HG02759 (cell line): ENCODE measurements at regions not wholly inside any gene's neighbourhood (a gene's known extent, or its start where the extent isn't known, plus 50 kb on each side); places are given as distances from the start of the nearest gene placed in this dataset.

Source experiments
- ATAC-seq: cut with Tn5 transposase; IDR thresholded peaks from one replicate; pipeline ENCODE4 v1.9.1; 2021; ENCODE audit warnings: mild to moderate bottlenecking, moderate library complexity; ENCODE audit not compliant: unreplicated experiment

DNA sequence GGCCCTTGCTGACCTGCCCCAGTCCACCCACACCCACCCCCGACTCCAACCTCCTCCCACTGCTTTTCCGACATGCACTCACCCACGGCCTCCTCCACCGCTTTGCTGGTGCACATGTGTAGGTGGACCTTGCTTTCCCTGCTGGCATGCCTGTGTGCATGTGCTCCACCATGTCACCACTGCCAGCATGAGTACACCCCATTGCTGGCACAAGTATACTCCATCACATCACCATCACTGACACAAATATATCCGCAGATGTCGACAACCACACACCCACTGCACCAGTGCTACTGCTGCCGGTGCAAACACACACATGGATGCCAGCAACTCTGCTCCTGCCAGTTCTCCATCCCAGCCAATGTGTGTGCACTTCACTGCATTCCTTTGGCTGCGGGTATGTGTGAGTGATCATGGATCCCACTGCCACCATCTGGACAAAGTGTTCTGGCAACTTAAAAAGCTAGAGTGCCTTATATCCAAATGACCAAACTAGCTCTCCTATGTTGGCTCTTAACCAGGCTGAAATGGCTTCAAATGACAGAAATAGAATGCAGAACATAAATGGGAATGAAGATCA is 1072.3 kb downstream of the RAPGEF2 start:
- ATAC-seq, result no peak

DNA sequence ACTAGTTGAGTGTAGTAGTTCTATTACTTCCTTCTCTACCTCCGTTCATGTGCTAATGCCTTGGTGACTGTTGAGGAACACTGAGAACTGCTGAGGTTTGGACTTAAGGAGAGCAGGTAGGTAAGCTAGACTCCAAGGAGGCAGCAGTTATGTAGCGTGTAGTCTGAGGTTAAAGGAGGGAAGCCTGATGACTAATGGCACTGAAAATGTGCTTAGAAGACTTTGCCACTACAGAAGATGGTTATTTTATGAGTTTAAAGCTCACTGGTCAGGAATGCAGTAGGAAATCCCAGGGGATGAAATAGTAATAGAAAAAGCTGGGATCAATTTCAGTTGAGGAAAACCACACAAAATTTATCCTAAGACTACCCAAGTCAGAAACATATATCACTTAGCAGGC is 1077.3 kb downstream of the RAPGEF2 start:
- ATAC-seq, result no peak

DNA sequence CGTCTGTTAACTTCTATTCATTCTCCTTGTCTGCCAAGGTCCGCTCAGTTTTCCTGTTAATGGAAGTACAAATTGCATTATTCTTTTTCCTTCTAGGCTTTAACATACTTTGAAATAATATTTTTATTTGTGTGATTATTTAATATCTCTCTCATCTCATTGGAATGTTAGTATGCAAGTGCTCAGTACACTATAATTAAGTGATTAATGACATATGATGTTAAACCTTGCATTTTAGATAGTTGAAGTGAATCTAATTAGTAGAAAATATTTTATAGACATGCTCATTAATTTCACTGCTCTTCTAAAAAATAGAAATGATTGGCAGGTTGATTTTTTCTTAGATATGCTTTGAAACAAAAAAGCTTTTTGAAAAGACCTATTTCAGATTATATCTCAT is 1079.8 kb downstream of the RAPGEF2 start:
- no peak for ATAC-seq

DNA sequence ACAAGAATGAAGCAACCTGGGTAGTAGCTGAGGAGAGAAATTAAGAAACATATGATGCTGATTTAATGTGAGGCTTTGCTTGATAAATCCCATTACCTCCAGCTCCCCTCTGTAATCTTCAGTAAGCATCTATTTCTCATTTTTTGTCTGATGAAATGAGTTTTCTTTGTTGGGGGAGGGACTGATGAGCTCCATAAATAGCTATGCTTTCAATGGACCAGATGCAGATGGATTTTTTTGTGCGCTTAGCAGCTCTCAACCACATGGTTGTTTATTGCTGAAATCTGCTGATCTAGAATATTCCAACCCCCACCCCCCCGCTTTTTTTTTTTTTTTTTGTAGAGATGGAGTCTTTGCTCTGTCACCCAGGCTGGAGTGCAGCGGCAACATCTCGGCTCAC is 1082.0 kb downstream of the RAPGEF2 start:
- no peak for ATAC-seq

DNA sequence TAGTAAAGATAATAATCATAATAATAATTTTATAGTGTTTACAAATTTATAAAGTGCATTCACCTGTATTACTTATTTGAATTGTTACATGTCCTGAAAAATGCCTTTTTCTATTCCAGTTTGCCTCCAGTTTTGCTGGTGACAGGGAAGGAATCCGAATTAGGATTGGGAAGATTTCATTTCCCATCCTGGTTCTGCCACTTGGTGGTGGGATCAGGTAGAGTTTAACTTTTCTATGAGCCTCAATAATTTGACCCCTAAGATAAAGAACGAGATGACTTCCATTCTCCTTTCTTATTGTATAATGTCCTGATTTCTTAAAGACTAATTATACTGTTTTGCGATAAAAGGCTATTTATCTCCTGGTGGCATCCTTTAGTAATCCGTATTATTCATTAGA is 1090.9 kb downstream of the RAPGEF2 start:
- no peak for ATAC-seq

DNA sequence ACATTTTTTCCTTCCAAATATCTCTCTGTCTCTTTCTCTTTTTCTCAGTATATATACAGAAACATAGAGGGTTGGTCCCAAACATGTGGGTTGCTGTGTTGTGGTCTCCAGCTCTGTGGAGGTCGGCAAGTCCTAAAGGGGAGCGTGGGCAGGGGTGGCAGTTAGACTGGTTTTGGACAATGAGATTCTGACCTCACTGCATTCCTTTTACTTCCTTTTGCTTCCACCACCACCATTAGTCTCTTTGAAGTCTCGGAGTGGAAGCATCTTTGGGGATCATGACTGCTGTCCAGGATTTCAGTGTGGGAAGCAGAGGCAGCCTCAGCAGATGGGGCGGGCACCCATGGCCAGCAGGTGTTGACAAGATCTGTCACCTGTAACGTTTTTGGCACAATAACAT is 1091.8 kb downstream of the RAPGEF2 start:
- ATAC-seq, result no peak

DNA sequence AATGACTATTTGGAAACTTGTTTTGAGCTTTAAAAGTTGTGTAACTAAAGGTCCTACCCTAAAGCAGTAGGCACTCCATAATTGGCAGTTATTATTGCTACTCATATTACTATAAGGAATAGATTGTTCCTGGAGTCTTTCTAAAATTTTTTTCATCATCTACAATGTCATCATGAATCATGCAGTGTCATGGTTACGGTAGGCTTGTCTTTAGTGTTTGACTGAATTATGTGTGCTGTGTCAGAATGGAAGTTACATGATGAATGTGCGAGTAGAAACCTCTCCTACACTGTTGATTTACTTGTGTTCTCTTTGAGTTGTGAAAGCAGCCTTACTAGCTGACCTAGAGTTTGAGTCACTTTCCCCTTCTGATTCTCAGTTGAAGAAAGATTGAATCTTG is 1099.9 kb downstream of the RAPGEF2 start:
- peak; percentile 79 for ATAC-seq

DNA sequence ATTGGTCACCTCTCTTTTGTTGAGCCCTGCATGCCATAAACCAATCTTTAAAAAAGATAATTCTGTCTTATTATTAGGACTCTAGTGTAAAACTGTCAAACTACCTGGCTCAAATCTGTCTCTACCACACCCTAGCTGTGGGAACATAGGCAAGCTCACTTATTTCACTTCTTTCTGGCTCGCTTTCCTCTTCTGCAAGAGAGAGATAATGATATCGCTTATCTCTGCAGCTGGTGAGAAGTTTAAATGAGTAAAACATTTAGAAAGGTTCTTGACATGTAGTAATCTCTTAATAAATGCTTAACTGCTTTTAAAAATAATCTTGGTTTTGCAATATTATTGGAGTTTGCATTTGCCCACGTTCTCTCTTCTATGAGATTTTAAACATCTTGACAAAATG is 1109.2 kb downstream of the RAPGEF2 start:
- no peak for ATAC-seq

DNA sequence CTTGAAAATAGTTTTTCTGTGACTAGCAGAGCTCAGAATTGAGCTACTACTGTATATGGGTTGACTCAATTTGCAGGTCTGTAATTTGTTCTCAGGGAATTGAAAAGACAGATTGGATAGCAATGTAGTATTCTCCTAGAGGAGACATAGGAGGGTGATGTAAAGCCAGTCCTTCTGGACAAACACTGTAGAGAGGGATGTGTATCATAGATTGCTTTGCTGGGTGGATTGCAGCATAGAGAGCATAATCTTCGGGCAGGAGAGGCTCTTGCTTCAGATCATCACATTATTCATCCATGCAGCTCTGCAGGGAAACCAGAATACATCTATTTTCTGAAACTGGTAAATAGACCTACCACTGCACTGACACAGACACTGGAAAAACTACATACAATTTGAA is 1110.5 kb downstream of the RAPGEF2 start:
- no peak for ATAC-seq

DNA sequence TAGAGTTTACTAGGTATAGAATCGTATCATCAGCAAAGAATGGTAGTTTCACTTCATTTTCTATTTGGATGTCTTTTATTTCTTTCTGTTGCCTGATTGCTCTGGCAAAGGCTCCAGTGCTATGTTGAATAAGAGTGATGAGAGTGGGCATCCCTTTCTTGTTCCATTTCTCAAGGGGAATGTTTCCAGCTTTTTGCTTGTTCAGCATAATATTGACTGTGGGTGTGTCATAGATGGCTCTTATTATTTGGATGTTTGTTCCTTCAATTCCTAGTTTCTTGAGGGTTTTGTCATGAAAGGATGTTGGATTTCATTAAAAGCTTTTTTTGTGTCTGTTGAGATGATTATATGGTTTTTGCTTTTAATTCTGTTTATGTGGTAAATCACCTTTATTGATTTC is 1114.5 kb downstream of the RAPGEF2 start:
- no peak for ATAC-seq

DNA sequence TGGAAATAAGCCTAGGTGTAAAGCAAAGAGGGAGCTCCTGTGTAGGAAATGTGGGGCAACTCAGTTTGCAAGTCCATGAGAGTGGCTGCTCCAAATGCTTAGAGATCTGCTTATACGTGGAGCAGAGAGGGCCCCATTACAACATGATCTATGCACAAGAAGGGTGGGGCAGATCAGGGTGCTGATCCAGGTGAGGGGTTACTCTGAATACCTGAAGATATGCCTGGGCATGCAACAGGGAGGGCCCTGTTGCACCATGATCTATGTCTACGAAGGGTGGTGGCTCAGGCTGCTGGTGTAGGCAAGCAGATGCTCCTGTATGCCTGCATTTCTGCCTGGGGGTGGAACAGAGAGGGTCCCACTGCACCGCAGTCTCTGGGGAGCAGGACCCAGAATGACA is 1121.2 kb downstream of the RAPGEF2 start:
- no peak for ATAC-seq

DNA sequence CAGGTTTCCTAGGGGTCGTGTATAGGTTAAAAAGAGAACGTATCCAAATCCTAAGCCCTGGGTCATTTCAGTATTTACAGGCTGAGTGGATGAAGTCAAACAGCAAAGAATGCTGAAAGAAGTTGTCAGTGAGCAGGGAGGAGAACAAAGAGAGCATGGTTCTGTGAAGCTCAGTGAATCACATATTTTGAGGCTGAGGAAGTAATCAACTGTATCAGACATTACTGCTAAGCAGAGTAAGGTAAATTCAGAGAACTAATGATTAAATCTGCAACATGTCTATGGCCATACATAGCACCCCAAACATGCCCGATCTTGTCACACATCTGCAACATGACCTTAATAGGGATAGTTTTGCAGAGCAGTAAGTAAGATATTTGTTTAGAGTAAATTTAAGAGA is 1130.3 kb downstream of the RAPGEF2 start:
- no peak for ATAC-seq

DNA sequence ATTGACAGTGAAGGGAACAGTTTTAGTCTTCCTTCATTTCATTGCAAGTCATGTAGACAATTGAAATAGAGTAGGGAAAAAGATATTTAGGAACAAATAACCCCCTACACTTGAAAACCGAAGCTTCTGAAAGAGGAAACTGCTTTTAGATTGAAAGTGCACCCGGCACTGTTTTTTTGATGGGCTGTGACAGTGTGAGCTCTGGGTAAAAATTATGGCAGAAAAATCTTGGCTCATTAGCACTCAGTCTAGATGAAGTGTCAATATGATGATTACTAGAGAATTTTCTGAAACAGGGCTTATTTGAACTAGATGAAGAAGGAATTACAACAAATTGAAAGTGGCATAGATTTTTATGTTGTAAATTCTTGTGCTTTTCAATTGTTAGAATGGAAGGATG is 1132.4 kb downstream of the RAPGEF2 start:
- ATAC-seq, result no peak

DNA sequence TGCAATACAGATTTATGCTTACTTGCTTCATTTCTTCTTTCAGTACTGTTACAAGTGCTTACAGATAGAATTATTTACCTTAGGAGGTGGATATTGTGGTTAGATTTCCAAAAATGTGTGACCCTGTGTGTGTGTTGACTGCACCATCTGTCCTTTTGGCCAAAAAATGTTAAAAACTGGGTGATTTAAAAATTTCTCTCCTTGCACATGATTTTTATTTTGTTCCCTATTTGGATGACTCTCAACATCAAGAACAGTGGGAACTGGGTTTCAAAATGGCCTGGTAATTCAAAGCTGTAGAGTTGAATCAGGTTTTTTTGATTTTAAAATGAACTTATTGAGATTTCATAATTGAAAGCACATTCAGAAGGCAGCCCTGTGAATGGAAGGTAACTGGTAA is 1132.9 kb downstream of the RAPGEF2 start:
- ATAC-seq, result no peak

DNA sequence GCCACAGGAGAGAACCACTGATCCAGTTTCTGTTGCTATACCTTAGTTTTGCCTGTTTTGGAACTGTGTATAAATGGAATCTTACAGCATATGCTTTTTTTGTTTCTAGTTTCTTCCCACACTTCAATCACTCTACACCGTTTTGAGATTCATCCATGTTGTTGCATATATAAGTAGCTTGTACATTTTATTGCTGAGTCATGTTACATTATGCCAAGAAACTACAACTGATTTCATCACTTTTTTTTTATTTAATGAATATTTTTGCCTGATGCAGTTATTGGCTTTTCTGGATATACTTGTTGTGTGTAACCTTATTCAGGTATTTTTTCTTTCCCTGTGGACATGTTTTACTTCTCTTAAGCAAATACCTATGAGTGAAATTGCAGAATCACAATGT is 1135.9 kb downstream of the RAPGEF2 start:
- ATAC-seq, result no peak

DNA sequence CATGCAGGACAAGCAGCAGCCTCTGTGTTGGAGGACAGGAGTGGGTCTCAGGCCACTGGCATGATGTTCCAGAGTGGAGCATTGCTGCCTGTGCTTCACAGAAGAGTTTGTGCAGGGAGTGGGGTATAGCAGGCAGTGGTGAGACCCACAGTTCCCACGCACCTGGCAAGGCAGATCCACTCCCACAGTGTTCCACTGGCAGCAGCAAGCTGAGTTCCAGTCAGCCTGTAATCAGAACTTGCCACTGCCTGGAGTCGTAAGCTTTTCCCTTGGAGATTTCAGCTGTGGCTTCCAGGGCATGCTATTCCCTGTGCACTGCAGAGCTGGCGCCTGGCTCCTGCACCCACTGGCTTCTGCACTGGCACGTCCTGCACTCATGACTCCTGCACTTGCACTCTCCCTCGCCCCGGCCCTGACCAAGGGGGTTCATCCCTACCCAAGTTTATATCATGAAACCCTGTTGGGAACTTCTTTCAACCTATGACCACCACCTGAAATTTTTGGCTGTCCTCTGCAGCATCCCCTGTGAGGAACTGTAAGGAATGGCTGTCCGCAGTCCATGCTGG is 1144.3 kb downstream of the RAPGEF2 start:
- no peak for ATAC-seq

DNA sequence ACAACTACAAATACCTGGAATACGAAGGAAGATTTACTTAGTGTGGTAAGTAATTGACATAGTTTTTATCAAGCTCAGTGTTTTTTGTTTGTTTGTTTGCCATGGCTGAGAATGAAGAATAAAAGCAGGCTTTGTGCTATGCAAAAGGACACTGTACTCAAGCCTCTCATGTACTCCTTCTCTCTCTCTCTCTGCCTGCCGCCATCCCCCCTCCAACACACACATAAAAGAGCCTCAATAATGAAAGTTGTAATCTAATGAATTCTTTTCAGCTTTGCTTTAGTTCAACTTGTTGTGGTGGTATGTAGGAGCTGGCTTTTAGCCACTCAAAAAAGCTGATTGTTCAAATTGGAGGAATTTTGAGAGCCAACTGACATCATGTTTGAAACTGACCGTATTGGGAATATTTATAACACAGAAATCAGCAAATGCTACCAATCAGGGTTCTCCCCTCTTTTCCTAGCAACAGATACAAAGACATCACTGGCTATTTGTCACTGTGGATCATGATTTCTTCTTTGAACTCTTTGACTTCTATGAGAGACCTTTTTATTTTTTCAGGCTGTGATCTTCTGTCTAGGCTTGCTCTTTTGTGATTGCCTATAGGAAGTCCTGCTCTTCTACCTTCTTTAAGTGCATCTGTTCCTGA is 1148.8 kb downstream of the RAPGEF2 start:
- ATAC-seq, result no peak

DNA sequence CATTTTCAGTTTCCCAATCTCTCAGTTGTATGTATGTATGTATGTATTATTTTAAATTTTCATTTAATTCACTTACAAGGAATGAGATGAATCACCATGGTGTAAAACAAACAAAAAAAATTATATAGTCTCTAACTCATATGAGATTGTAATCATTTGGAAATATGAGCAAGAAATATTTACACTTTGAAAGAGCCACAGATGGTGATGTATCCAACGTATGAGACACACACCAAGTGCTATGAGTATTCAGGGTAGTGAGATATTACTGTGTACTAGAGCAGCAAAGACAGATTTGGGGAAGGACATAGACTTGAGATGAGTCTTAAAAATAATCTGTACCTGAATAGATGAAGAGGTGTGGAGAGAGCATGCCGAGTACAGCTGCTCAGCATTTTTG is 1154.4 kb downstream of the RAPGEF2 start:
- no peak for ATAC-seq

DNA sequence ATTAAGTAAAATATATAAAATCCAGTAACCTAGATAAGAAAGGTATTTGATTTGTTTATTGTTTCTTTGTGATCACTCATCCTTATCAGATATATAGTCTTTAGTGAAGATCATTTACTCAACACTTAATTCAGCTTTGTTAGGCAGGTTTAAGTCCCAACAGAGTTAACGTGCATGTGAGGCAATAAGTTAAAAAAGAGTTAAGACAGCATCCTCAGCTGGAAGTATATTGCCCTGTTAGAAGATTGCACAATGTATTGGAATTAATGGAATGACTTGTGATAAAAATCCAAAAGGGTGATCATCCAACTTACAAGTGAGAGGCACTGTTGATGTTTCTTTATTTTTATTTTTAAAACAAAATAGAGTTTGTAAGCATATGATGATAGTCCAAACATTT is 1162.1 kb downstream of the RAPGEF2 start:
- ATAC-seq, result no peak

DNA sequence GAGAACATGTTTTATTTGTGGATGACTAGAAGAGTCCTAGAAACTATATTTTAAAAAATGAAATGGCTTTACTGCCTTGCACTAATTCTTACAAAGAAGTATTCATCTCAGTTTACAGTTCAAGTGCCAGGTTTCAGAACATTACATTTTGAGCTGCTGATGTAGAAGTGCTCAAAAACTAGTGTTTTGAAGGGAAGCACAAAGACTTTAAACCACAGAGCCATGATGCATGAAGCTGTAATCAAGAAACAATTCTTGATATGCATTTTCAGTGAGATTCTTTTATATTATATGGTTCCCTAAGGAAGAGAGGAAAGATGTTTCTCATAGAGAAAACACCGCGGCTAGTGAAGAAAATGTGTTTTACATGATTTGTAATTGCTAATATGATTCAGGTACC is 1163.0 kb downstream of the RAPGEF2 start:
- no peak for ATAC-seq

DNA sequence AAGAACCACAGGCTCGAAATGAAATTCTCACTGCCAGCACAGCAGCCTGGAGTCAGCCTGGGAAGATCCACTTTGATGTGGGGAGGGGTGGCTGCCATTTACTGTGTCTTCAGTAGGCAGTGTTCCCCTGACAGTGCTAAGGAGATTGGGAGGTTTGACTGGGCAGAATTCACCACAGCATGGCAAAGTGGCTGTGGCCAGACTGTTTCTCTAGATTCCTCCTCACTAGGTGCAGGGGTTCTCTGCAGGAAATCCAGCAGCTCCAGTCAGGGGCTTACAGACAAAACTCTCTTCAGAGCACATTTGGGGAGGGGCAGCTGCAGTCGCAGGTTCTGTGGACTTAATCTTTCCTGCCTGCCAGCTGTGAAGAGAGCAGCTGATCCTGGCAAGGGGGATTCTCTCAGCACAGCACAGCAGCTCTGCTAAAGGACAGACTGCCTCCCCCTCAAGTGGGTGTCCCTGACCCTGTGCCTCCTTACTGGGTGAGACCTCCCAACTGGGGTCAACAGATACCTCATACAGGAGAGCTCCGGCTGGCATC is 1174.0 kb downstream of the RAPGEF2 start:
- no peak for ATAC-seq

DNA sequence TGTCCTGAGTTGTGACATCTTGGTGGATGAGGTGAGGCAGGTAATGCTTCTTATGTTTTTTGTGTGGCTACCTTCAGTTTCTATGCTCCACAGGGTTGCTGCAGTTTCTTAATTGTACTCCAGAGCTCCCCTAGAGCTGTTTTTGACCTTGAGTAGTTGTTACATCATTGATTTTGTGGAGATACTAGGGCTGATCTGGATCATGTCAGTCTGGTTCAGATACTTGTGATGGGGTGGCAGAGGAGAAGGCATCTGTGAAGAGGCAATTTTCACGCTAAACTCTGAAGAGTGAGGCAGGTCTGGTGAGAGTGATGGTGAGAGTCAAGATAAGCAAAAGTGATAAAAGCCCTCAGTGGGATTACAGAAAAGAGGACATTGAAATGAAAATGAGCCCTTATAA is 1180.2 kb downstream of the RAPGEF2 start:
- ATAC-seq, result no peak

DNA sequence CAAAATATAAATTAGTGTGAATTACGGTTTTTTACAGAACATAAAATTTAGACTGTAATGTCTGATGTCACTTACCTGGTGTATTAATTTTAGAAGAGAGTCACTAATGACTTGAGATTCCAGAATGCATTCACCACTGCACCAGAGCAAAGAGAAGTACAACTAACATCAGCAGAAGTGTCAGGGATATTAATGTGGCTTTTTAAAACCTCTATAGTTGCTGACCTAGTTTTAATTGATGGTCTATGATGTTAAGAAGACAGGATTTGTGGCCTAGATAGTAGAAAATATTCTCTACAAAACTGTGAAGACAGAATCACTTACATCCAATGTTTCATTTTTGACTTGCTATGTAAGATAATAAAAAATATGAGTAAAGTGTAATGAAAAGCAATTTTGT is 1181.6 kb downstream of the RAPGEF2 start:
- no peak for ATAC-seq
